K562 (cell line): ENCODE measurements at regions not wholly inside any gene's neighbourhood (a gene's known extent, or its start where the extent isn't known, plus 50 kb on each side); places are given as distances from the start of the nearest gene placed in this dataset.

Source experiments
- ARNT ChIP-seq, 2 experiments: fragments of 450-650 bp; IDR thresholded peaks; 2 replicates each; pipeline ENCODE4 v1.6.1; 2016; ENCODE audit warnings: mild to moderate bottlenecking in 1 of 2
- PATZ1 ChIP-seq: fragments of 250-450 bp; sonication (Bioruptor Pico); IDR thresholded peaks from 2 replicates; pipeline ENCODE4 v1.5.0; 2020; ENCODE audit warnings: mild to moderate bottlenecking, borderline replicate concordance
- POLR2AphosphoS5 ChIP-seq: IDR thresholded peaks from 2 replicates; pipeline ENCODE4 v1.6.1; 2011; ENCODE audit warnings: mild to moderate bottlenecking, low read depth, low read length, moderate library complexity; ENCODE audit not compliant: control insufficient read depth, insufficient read depth
- RBM34 ChIP-seq: fragments of 200-400 bp; formaldehyde crosslinking; IDR thresholded peaks from 2 replicates; pipeline ENCODE4 v1.6.1; 2018; ENCODE audit warnings: low read length, borderline replicate concordance; ENCODE audit not compliant: insufficient read depth
- SIN3A ChIP-seq, 2 experiments: fragments of 150-350 bp in 1 of 2; IDR thresholded peaks; 2 replicates each; pipeline ENCODE4 v1.6.1; 2011 to 2016; ENCODE audit warnings: borderline replicate concordance in 2 of 2, low read depth in 2 of 2, low read length in 2 of 2, mild to moderate bottlenecking in 2 of 2, moderate library complexity in 2 of 2; ENCODE audit not compliant: control insufficient read depth in 1 of 2

- TF ChIP-seq ARNT (IDR thresholded peaks at IDR 0.05) (no peak), SIN3A (IDR thresholded peaks at IDR 0.05; ENCODE audit: borderline replicate concordance in 2 of 2, control insufficient read depth in 1 of 2, low read depth in 2 of 2, low read length in 2 of 2) (no peak), PATZ1 (CRISPR knock-in tag) (no peak), POLR2AphosphoS5 (no peak), RBM34 (no peak)
These were observed 794.3 kb downstream of the C12orf50 start for GRCh38 chr12:87234898-87235297.
